ENCODE measurements at regions not wholly inside any gene's neighbourhood (a gene's known extent, or its start where the extent isn't known, plus 50 kb on each side); places are given as distances from the start of the nearest gene placed in this dataset.

DNA sequence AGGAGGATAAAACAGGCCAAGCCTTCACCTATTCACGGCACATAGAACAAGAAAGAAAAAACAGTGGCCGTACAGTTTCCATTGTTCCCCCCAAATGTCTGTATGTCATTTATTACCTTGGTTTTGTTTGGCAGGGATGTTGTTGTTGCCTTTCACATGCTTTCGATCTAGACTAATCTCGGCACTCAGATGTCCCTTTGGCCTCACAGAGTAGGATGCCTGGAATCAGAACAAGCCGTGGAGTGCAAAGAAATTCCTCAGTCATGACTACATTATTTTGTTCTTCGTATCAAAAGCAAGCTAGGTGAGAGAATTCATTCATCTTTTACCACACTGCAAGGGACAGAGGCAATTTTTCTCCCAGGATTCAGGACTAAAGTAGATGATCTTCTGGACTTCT is 106.9 kb downstream of the SMIM20 start:
- intact Hi-C loops (cut with DNase I; ENCODE audit: low total_unique reads), result no loop called here
- Histone ChIP-seq H3K4me3 (no peak overlapping the region), H3K4me1 (peaks cover 3% of the 10 kb centered on the region), H3K27me3 (no peaks in the 10 kb centered on the region), H3K27ac (no peak overlapping the region), H3K9me3 (no peaks in the 10 kb centered on the region), H3K36me3 (ENCODE audit: low read depth, missing control alignments) (no peaks in the 10 kb centered on the region)
- TF ChIP-seq POLR2A (IDR thresholded peaks at IDR 0.05), result no peak
- TF ChIP-seq, protein P1, sequence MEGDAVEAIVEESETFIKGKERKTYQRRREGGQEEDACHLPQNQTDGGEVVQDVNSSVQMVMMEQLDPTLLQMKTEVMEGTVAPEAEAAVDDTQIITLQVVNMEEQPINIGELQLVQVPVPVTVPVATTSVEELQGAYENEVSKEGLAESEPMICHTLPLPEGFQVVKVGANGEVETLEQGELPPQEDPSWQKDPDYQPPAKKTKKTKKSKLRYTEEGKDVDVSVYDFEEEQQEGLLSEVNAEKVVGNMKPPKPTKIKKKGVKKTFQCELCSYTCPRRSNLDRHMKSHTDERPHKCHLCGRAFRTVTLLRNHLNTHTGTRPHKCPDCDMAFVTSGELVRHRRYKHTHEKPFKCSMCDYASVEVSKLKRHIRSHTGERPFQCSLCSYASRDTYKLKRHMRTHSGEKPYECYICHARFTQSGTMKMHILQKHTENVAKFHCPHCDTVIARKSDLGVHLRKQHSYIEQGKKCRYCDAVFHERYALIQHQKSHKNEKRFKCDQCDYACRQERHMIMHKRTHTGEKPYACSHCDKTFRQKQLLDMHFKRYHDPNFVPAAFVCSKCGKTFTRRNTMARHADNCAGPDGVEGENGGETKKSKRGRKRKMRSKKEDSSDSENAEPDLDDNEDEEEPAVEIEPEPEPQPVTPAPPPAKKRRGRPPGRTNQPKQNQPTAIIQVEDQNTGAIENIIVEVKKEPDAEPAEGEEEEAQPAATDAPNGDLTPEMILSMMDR (IDR thresholded peaks at IDR 0.05), result no peak
- DNase-seq, result no peak
- WGBS, 2 donors, result 70 to 73% methylated on average over 6 of the region's 6 CpGs

DNA sequence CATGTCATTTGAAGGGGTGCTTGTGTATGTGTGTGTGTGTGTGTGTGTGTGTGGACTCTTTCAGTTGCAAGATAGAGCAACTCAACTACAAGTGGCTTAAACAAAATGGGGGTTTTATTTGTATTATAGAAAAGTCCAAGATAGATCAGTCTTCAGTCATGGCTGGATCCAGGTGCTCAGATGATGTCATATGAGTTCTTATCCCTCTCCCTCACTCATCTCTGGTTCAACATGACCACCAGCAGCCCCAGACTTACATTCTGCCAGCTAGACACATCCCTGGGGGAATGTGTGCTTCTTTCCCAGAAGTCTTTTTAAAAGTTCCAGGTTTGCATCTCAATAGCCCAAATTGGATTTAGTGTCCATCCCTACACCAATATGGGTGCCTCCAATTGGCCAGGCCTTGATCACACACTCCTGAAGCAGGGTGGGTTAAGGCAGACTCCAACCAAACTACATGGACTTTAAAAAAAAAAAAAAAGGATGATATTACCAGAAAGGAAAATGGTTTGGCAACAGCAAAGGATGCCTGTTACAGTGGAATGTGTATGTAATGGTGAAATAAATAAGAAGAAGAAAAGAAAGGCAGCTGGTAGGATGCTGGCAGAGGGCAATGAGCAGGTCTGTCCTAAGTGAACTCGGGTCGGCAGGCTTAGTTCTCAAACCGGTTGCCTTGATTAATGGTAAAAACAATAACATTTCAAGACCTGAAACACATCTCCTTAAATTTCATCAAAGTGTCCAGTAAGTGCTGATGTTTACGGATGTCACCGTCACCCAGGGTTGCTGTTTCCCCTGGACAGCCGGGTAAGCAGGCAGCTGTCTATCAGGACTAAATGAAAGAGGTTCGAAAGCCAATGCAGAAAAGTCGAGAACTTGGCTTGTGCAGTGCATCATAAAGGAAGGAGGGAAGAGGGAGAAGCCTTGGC is 107.7 kb downstream of the SMIM20 start:
- 52 to 53% methylated on average over 8 of the region's 8 CpGs for WGBS, 2 donors
- Histone ChIP-seq H3K36me3 (ENCODE audit: low read depth, missing control alignments) (no peaks in the 10 kb centered on the region), H3K4me3 (no peak overlapping the region), H3K27ac (no peak overlapping the region), H3K27me3 (no peaks in the 10 kb centered on the region), H3K4me1 (peaks cover 3% of the 10 kb centered on the region), H3K9me3 (no peaks in the 10 kb centered on the region)
- intact Hi-C loops (cut with DNase I; ENCODE audit: low total_unique reads), result no loop called here
- no peak for DNase-seq
- no peak for TF ChIP-seq POLR2A (IDR thresholded peaks at IDR 0.05)
- TF ChIP-seq, protein P1 (IDR thresholded peaks at IDR 0.05), result no peak

DNA sequence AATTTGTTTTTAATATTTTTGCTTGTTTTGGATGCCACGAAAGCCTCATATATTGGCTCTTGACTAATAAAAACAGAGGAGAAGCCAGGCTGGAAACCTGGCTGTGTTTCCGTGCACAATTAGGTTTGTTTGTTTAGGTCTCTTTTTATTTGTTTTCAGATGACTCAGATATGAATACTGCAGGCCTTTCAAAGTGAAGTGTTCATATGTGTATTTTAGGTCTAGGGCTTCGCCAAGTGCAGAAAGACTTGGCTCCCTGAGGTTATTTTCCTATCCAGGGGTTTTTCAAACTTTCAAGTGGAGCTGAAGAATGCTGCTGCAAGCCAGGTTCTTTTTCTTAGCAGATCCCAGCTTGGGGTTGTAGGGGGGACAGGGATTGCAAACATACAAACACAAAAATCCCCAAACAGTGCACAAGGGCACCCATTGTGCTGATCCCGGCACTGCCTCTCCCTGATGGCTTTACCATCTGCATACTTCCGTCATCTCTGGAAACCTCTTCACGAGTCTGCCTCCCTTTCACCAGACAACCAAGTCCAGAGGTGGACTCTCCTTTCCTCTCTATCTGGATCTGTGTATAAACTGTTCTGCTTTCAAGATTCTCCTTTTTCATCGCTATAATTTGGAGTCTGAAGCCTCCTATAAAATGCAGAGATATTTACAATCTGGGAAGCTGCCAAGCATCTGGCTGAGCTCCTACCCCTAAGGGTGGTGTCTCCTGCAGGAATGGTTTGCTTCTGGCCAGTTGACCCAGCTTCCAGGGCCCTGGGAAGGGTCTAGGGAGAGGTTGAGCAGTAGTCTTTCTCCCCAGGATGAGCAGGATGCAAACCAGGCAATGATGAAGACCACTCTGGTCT is 108.6 kb downstream of the SMIM20 start:
- no peak overlapping the region for H3K27ac ChIP-seq
- WGBS, 2 donors, result 50 to 60% methylated on average over 7 of the region's 7 CpGs

DNA sequence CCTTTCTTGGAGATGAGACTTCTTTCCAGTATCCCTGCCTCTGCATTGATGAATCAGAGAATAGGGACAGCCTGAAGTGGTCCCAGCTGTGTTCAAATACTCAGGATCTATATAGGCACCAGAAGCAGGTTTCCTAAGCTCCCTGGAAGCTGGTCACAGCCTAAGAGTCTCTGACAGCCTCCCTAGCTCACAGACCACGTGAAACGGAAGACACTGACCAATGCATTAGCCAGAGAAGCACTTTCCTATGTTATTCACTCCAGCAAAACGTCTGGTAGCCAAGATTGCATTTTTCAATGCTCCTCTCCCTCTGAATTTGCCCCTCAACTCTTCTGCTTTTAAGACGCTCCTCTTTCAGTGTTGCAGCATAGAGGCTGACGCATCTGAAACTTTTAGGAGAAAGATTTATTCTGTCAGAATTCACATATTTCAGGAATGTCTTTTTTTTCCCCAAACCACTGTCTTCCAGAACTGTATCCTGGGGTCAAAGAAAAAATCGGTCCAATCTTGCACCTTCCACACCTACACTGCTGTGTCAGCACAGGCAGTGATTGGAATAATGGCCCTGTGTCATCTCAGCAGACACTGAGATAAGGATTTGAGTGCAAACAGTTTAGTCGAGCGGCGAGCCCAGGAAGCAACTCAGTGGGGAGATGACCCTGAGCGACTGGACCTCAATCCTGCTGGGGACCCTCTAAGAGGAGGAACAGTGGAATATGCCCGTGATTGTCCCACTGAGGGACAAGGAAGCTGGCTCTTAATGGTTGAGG is 109.4 kb downstream of the SMIM20 start:
- H3K36me3 ChIP-seq (ENCODE audit: low read depth, missing control alignments), result no peaks in the 10 kb centered on the region
- no peak overlapping the region for H3K27ac ChIP-seq
- no peak overlapping the region for H3K4me3 ChIP-seq
- intact Hi-C loops (cut with DNase I; ENCODE audit: low total_unique reads), result no loop called here
- no peaks in the 10 kb centered on the region for H3K27me3 ChIP-seq
- no peaks in the 10 kb centered on the region for H3K9me3 ChIP-seq
- DNase-seq, result no peak
- H3K4me1 ChIP-seq, result peaks cover 3% of the 10 kb centered on the region
- TF ChIP-seq, protein P1 (IDR thresholded peaks at IDR 0.05), result no peak
- no peak for TF ChIP-seq POLR2A (IDR thresholded peaks at IDR 0.05)
- 63 to 75% methylated on average over 11 of the region's 11 CpGs for WGBS, 2 donors

More for the DNA sequence above, 108.6 kb downstream of the SMIM20 start:
- Histone ChIP-seq H3K27me3 (no peaks in the 10 kb centered on the region), H3K9me3 (no peaks in the 10 kb centered on the region), H3K4me3 (no peak overlapping the region), H3K4me1 (peaks cover 3% of the 10 kb centered on the region), H3K36me3 (ENCODE audit: low read depth, missing control alignments) (no peaks in the 10 kb centered on the region)
- peak; percentile 37 for DNase-seq
- TF ChIP-seq, protein P1 (IDR thresholded peaks at IDR 0.05), result no peak
- TF ChIP-seq POLR2A (IDR thresholded peaks at IDR 0.05), result no peak
- intact Hi-C loops (cut with DNase I; ENCODE audit: low total_unique reads), result no loop called here

Measured in testis (tissue), 2 donors.